OCI-LY3 (cell line): ENCODE measurements at regions not wholly inside any gene's neighbourhood (a gene's known extent, or its start where the extent isn't known, plus 50 kb on each side); places are given as distances from the start of the nearest gene placed in this dataset.
"Not testable (repeated sequence)": the region's sequence is repeated elsewhere in the genome, so short reads cannot be mapped to it uniquely, and the experiment has no call there.

Experiments
- CTCF ChIP-seq: fragments of 200-600, 300-600 bp; sonication (generic); IDR thresholded peaks from 2 replicates; pipeline ENCODE4 v1.5.1; 2014; ENCODE audit warnings: antibody characterized with exemption, low read length, low read depth
- EZH2phosphoT487 ChIP-seq: fragments of 200-600 bp; shearing (Covaris generic); IDR thresholded peaks from 2 replicates; pipeline ENCODE4 v1.6.1; 2018; ENCODE audit warnings: antibody characterized with exemption, mixed run types, low read depth

- not testable (repeated sequence) for TF ChIP-seq CTCF, EZH2phosphoT487
These were observed 192.0 kb upstream of the MALRD1 start for GRCh38 chr10:18856623-18857022.
